DND-41 (cell line): ENCODE measurements at regions not wholly inside any gene's neighbourhood (a gene's known extent, or its start where the extent isn't known, plus 50 kb on each side); places are given as distances from the start of the nearest gene placed in this dataset.

ENCODE experiments used
- ATAC-seq: fragments of 200-7000 bp; cut with Tn5 transposase; 3 replicates; pipeline ENCODE4 v1.9.1; 2021; ENCODE audit warnings: low read depth; ENCODE audit not compliant: insufficient read depth
- DNase-seq: peaks from one replicate; pipeline ENCODE4 v3.0.0-alpha.2; 2020
- H2AFZ ChIP-seq: 2 replicates; pipeline ENCODE4 v1.6.0; 2012; ENCODE audit warnings: low read depth, low read length
- H3K27ac ChIP-seq: 2 replicates; pipeline ENCODE4 v1.5.1; 2012; ENCODE audit warnings: low read length, inconsistent platforms
- H3K27me3 ChIP-seq: fragments of 200-600 bp; sonication (generic); 2 replicates; pipeline ENCODE4 v1.6.0; 2012; ENCODE audit warnings: low read length, mild to moderate bottlenecking, inconsistent platforms; ENCODE audit not compliant: insufficient read depth, poor library complexity
- H3K36me3 ChIP-seq: 2 replicates; pipeline ENCODE4 v1.5.1; 2012; ENCODE audit warnings: low read length, inconsistent platforms; ENCODE audit not compliant: insufficient read depth
- H3K4me1 ChIP-seq: 2 replicates; pipeline ENCODE4 v1.5.1; 2012; ENCODE audit warnings: mild to moderate bottlenecking, low read length; ENCODE audit not compliant: insufficient read depth
- H3K4me2 ChIP-seq: 2 replicates; pipeline ENCODE4 v1.6.0; 2012; ENCODE audit warnings: mild to moderate bottlenecking, moderate library complexity, low read length, inconsistent platforms; ENCODE audit not compliant: insufficient read depth
- H3K4me3 ChIP-seq, 2 experiments: fragments of 200-600 bp in 1 of 2; shearing (Covaris generic) in 1 of 2; 2 replicates each; pipeline ENCODE4 v1.5.1; 2012 to 2016; ENCODE audit warnings: inconsistent platforms in 2 of 2, low read length in 2 of 2, mild to moderate bottlenecking in 2 of 2, low read depth in 1 of 2, moderate library complexity in 1 of 2
- H3K79me2 ChIP-seq: 2 replicates; pipeline ENCODE4 v1.6.0; 2012; ENCODE audit warnings: low read length, inconsistent platforms; ENCODE audit not compliant: insufficient read depth
- H3K9ac ChIP-seq: 2 replicates; pipeline ENCODE4 v1.6.0; 2012; ENCODE audit warnings: low read depth, mild to moderate bottlenecking, inconsistent platforms, low read length, moderate library complexity
- H3K9me3 ChIP-seq: 2 replicates; pipeline ENCODE4 v1.5.1; 2012; ENCODE audit warnings: low read length, moderate library complexity, mild to moderate bottlenecking, inconsistent platforms; ENCODE audit not compliant: insufficient read depth, severe bottlenecking
- H4K20me1 ChIP-seq: 2 replicates; pipeline ENCODE4 v1.6.0; 2012; ENCODE audit warnings: low read length; ENCODE audit not compliant: insufficient read depth
- EZH2 ChIP-seq: IDR thresholded peaks from 3 replicates; pipeline ENCODE4 v1.6.1; 2012; ENCODE audit warnings: borderline replicate concordance, low read depth, mild to moderate bottlenecking, moderate library complexity, low read length, inconsistent platforms; ENCODE audit not compliant: severe bottlenecking
- TF ChIP-seq, protein P1 (sequence below): IDR thresholded peaks from 2 replicates; pipeline ENCODE4 v1.5.1; 2012; ENCODE audit warnings: borderline replicate concordance, low read length, moderate library complexity, mild to moderate bottlenecking; ENCODE audit not compliant: poor library complexity, severe bottlenecking; ENCODE audit errors: extremely low read depth

- no peaks in the 10 kb centered on the region for H3K9me3 ChIP-seq
- ATAC-seq (no peak), DNase-seq (no peak)
- no peak overlapping the region for H2AFZ ChIP-seq
- no peak overlapping the region for H3K4me2 ChIP-seq
- TF ChIP-seq, protein P1, sequence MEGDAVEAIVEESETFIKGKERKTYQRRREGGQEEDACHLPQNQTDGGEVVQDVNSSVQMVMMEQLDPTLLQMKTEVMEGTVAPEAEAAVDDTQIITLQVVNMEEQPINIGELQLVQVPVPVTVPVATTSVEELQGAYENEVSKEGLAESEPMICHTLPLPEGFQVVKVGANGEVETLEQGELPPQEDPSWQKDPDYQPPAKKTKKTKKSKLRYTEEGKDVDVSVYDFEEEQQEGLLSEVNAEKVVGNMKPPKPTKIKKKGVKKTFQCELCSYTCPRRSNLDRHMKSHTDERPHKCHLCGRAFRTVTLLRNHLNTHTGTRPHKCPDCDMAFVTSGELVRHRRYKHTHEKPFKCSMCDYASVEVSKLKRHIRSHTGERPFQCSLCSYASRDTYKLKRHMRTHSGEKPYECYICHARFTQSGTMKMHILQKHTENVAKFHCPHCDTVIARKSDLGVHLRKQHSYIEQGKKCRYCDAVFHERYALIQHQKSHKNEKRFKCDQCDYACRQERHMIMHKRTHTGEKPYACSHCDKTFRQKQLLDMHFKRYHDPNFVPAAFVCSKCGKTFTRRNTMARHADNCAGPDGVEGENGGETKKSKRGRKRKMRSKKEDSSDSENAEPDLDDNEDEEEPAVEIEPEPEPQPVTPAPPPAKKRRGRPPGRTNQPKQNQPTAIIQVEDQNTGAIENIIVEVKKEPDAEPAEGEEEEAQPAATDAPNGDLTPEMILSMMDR: no peak
- no peak for TF ChIP-seq EZH2
- no peaks in the 10 kb centered on the region for H3K79me2 ChIP-seq
- H3K27me3 ChIP-seq: no peaks in the 10 kb centered on the region
- no peak overlapping the region for H3K9ac ChIP-seq
- H4K20me1 ChIP-seq: no peaks in the 10 kb centered on the region
- no peaks in the 10 kb centered on the region for H3K36me3 ChIP-seq
- H3K4me3 ChIP-seq: no peak overlapping the region
- H3K4me1 ChIP-seq: no peaks in the 10 kb centered on the region
- no peak overlapping the region for H3K27ac ChIP-seq
Measured at GRCh38 chr16:7004266-7004665, 328.4 kb upstream of the RBFOX1 start.

DNA sequence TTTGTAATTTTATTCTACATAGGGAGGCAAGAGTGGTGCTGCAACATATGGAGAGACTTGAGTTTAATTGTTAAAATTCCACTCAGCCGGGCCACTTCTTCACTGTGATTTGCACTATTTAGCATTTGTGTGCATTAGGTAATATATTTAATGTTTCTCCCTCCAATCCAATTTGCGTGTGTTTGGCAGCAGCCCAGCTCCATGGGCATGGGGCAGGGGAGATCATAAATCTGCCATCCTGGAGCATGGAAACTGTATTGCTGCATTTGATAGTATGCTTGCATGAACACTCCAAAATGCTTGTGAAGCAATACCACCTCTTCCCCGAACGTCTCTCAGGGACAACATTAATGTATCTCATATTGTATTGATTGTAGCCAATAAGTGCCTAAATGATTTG lies 339.1 kb upstream of the RBFOX1 start:
- TF ChIP-seq, protein P1: no peak
- no peak for TF ChIP-seq EZH2
- H3K4me1 ChIP-seq: no peaks in the 10 kb centered on the region
- no peak overlapping the region for H3K4me3 ChIP-seq
- H3K27ac ChIP-seq: no peak overlapping the region
- H3K79me2 ChIP-seq: no peaks in the 10 kb centered on the region
- DNase-seq (no peak), ATAC-seq (no peak)
- no peaks in the 10 kb centered on the region for H3K36me3 ChIP-seq
- no peak overlapping the region for H3K9ac ChIP-seq
- H2AFZ ChIP-seq: no peak overlapping the region
- no peaks in the 10 kb centered on the region for H3K9me3 ChIP-seq
- no peaks in the 10 kb centered on the region for H4K20me1 ChIP-seq
- H3K27me3 ChIP-seq: no peaks in the 10 kb centered on the region
- H3K4me2 ChIP-seq: no peak overlapping the region

GRCh38 chr16:6988846-6989245 lies 343.8 kb upstream of the RBFOX1 start:
- no peaks in the 10 kb centered on the region for H3K9me3 ChIP-seq
- H3K9ac ChIP-seq: no peak overlapping the region
- no peak overlapping the region for H3K4me2 ChIP-seq
- no peaks in the 10 kb centered on the region for H3K36me3 ChIP-seq
- ATAC-seq (no peak), DNase-seq (no peak)
- no peaks in the 10 kb centered on the region for H4K20me1 ChIP-seq
- TF ChIP-seq, protein P1: no peak
- no peak for TF ChIP-seq EZH2
- no peaks in the 10 kb centered on the region for H3K4me1 ChIP-seq
- no peaks in the 10 kb centered on the region for H3K27me3 ChIP-seq
- H2AFZ ChIP-seq: no peak overlapping the region
- no peak overlapping the region for H3K27ac ChIP-seq
- no peak overlapping the region for H3K4me3 ChIP-seq
- H3K79me2 ChIP-seq: no peaks in the 10 kb centered on the region

DNA sequence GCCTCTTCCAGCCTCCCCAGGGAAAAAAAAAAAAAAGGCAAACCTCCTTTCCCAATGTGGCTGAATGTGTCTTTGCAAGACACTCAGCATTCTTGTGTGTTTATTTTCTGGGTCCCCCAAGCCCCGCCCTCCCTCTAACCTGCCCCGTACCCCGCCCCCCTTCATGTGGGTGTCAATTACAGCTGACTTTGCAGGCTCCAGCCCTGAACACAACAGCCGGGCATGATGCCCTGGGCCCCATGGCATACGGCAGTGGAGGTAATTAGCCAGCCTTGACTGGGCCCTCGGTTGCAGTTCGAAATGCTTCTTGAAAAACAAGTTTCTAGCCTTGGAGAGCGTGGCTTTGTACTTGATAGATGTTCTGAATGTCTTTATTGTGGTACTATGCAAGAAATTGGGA lies 354.7 kb upstream of the RBFOX1 start:
- ATAC-seq (no peak), DNase-seq (no peak)
- Histone ChIP-seq H2AFZ (no peak overlapping the region), H3K79me2 (no peaks in the 10 kb centered on the region), H3K27me3 (no peaks in the 10 kb centered on the region), H3K36me3 (no peaks in the 10 kb centered on the region), H3K9me3 (no peaks in the 10 kb centered on the region), H3K9ac (no peak overlapping the region), H3K27ac (no peak overlapping the region), H3K4me3 (no peak overlapping the region), H3K4me2 (no peak overlapping the region), H4K20me1 (no peaks in the 10 kb centered on the region), H3K4me1 (no peaks in the 10 kb centered on the region)
- no peak for TF ChIP-seq EZH2
- TF ChIP-seq, protein P1: no peak
